CD14-positive monocyte (primary cell): ENCODE measurements at regions not wholly inside any gene's neighbourhood (a gene's known extent, or its start where the extent isn't known, plus 50 kb on each side); places are given as distances from the start of the nearest gene placed in this dataset.

Experiments
- DNase-seq, 3 donors: peaks; one replicate each; pipeline ENCODE4 v3.0.0-alpha.2; 2011 to 2022
- H2AFZ ChIP-seq: 2 replicates; pipeline ENCODE4 v1.6.0; 2012; ENCODE audit warnings: mild to moderate bottlenecking, low read depth, low read length, inconsistent platforms; ENCODE audit not compliant: insufficient read depth, poor library complexity, severe bottlenecking
- H3K27ac ChIP-seq, 2 donors: 1 replicate in 1 of 2; 2 replicates in 1 of 2; pipeline ENCODE4 v1.5.1; 2012 to 2013; ENCODE audit warnings: low read length in 2 of 2, control low read depth in 1 of 2, inconsistent platforms in 1 of 2, low read depth in 1 of 2, mild to moderate bottlenecking in 1 of 2
- H3K27me3 ChIP-seq, 2 donors: one replicate each; pipeline versions ENCODE4 v1.6.0 to v1.6.1; 2011 to 2013; ENCODE audit warnings: low read length in 2 of 2; ENCODE audit not compliant: control insufficient read depth in 2 of 2, insufficient read depth in 2 of 2
- H3K36me3 ChIP-seq, 2 donors: replicated peaks in 1 of 2; 1 replicate in 1 of 2; 2 replicates in 1 of 2; pipeline versions ENCODE4 v1.5.1 to v1.6.1; 2012 to 2013; ENCODE audit warnings: low read length in 2 of 2, control low read depth in 1 of 2, inconsistent platforms in 1 of 2, mild to moderate bottlenecking in 1 of 2; ENCODE audit not compliant: insufficient read depth in 2 of 2, control insufficient read depth in 1 of 2
- H3K4me1 ChIP-seq, 2 donors: 1 replicate in 1 of 2; 2 replicates in 1 of 2; pipeline versions ENCODE4 v1.5.1 to v1.6.1; 2012 to 2013; ENCODE audit warnings: low read length in 2 of 2, control low read depth in 1 of 2, inconsistent platforms in 1 of 2, mild to moderate bottlenecking in 1 of 2, moderate library complexity in 1 of 2; ENCODE audit not compliant: insufficient read depth in 2 of 2, control insufficient read depth in 1 of 2
- H3K4me2 ChIP-seq: replicated peaks from 2 replicates; pipeline ENCODE3; 2012; ENCODE audit warnings: low read length, moderate library complexity, mild to moderate bottlenecking; ENCODE audit not compliant: poor library complexity, severe bottlenecking; ENCODE audit errors: extremely low read depth
- H3K4me3 ChIP-seq, 3 experiments: fragments of 200-600 bp in 1 of 3; sonication (generic) in 1 of 3; replicated peaks in 1 of 3; 1 replicate in 2 of 3; 2 replicates in 1 of 3; pipeline ENCODE4 v1.5.1; 2011 to 2013; ENCODE audit warnings: low read length in 3 of 3, mild to moderate bottlenecking in 3 of 3, control low read depth in 2 of 3, low read depth in 2 of 3, inconsistent platforms in 1 of 3, moderate library complexity in 1 of 3
- H3K79me2 ChIP-seq: 2 replicates; pipeline ENCODE4 v1.6.0; 2012; ENCODE audit warnings: mild to moderate bottlenecking, control low read depth, inconsistent platforms, low read length, moderate library complexity; ENCODE audit not compliant: insufficient read depth
- H3K9ac ChIP-seq: 2 replicates; pipeline ENCODE4 v1.6.0; 2017; ENCODE audit warnings: low read length, mild to moderate bottlenecking; ENCODE audit not compliant: insufficient read depth, poor library complexity, severe bottlenecking
- H3K9me3 ChIP-seq, 2 donors: replicated peaks in 1 of 2; 1 replicate in 1 of 2; 2 replicates in 1 of 2; pipeline versions ENCODE4 v1.5.1 to v1.6.1; 2012 to 2013; ENCODE audit warnings: low read length in 2 of 2, control low read depth in 1 of 2; ENCODE audit not compliant: control insufficient read depth in 1 of 2, insufficient read depth in 1 of 2
- H4K20me1 ChIP-seq: 2 replicates; pipeline ENCODE4 v1.6.0; 2012; ENCODE audit warnings: mild to moderate bottlenecking, low read length, control low read depth, moderate library complexity; ENCODE audit not compliant: insufficient read depth
- H3K27ac Mint-ChIP-seq, 7 donors: one replicate each; pipeline ENCODE4 v1.8.0; 2020; ENCODE audit warnings: mild to moderate bottlenecking in 7 of 7, mixed read lengths in 7 of 7, moderate library complexity in 6 of 7, inconsistent platforms in 2 of 7
- H3K27me3 Mint-ChIP-seq, 3 donors: one replicate each; pipeline ENCODE4 v1.8.0; 2021 to 2022; ENCODE audit warnings: low read depth in 3 of 3, mild to moderate bottlenecking in 3 of 3, mixed read lengths in 3 of 3, moderate library complexity in 3 of 3, inconsistent platforms in 1 of 3
- H3K36me3 Mint-ChIP-seq, 2 donors: one replicate each; pipeline ENCODE4 v1.8.0; 2020; ENCODE audit warnings: mixed read lengths in 2 of 2, inconsistent platforms in 1 of 2, mild to moderate bottlenecking in 1 of 2
- H3K4me1 Mint-ChIP-seq: one replicate; pipeline ENCODE4 v1.8.0; 2020; ENCODE audit warnings: mild to moderate bottlenecking, mixed read lengths
- H3K4me3 Mint-ChIP-seq, 2 donors: one replicate each; pipeline ENCODE4 v1.8.0; 2020; ENCODE audit warnings: mild to moderate bottlenecking in 2 of 2, mixed read lengths in 2 of 2, moderate library complexity in 1 of 2
- H3K9me3 Mint-ChIP-seq, 7 donors: one replicate each; pipeline ENCODE4 v1.8.0; 2020 to 2022; ENCODE audit warnings: mixed read lengths in 7 of 7, mild to moderate bottlenecking in 6 of 7, moderate library complexity in 6 of 7, inconsistent platforms in 2 of 7
- WGBS: methylation state at CpG from one replicate; pipeline ENCODE4 v1.1.5; 2013; ENCODE audit warnings: missing lambda C conversion rate; ENCODE audit not compliant: insufficient coverage; 5-methylcytosine and 5-hydroxymethylcytosine counted together
- intact Hi-C, 2 donors: fragments of 100-400 bp; cut with micrococcal nuclease; formaldehyde crosslinking; loops; one replicate each; pipeline versions ENCODE4 v1.15.0 to v1.15.1; 2023
- TF ChIP-seq, protein P1 (sequence below): fragments of 200-600 bp; IDR thresholded peaks from one replicate; pipeline ENCODE4 v1.8.0; 2022; ENCODE audit warnings: antibody characterized with exemption, mild to moderate bottlenecking

DNA sequence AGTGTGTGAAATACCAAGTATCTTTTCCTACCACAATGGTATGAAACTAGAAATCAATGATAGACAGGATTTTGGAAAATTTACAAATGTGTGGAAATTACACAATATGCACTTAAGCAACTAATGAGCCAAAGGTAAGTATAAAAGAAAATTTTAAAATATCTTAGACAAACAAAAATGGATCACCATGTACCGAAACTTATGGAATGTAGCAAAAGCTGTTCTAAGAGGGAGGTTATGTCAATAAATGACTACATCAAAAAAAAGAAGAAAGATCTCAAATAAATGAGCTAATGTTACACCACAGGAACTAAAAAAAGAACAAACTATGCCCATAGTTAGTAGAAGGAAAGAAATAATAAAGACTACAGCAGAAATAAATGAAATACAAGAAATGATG is 1084.1 kb downstream of the TECRL start:
- Mint-ChIP-seq H3K4me3 (no peak overlapping the region), H3K9me3 (peaks cover 0 to 3% (median 0%) of the 10 kb centered on the region in 7 donors), H3K36me3 (no peaks in the 10 kb centered on the region), H3K27me3 (no peaks in the 10 kb centered on the region), H3K27ac (no peak overlapping the region), H3K4me1 (no peaks in the 10 kb centered on the region)
- no peak overlapping the region for H3K4me2 ChIP-seq
- no peak overlapping the region for H2AFZ ChIP-seq
- no peak overlapping the region for H3K4me3 ChIP-seq
- DNase-seq = no peak
- no CpG with 5 or more reads among the region's 1 CpG for whole genome bisulfite sequencing
- H3K27me3 ChIP-seq = no peaks in the 10 kb centered on the region
- H3K9me3 ChIP-seq = peaks cover 0 to 2% of the 10 kb centered on the region in 2 donors
- TF ChIP-seq, protein P1, sequence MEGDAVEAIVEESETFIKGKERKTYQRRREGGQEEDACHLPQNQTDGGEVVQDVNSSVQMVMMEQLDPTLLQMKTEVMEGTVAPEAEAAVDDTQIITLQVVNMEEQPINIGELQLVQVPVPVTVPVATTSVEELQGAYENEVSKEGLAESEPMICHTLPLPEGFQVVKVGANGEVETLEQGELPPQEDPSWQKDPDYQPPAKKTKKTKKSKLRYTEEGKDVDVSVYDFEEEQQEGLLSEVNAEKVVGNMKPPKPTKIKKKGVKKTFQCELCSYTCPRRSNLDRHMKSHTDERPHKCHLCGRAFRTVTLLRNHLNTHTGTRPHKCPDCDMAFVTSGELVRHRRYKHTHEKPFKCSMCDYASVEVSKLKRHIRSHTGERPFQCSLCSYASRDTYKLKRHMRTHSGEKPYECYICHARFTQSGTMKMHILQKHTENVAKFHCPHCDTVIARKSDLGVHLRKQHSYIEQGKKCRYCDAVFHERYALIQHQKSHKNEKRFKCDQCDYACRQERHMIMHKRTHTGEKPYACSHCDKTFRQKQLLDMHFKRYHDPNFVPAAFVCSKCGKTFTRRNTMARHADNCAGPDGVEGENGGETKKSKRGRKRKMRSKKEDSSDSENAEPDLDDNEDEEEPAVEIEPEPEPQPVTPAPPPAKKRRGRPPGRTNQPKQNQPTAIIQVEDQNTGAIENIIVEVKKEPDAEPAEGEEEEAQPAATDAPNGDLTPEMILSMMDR = no peak
- H3K27ac ChIP-seq = no peak overlapping the region
- no peaks in the 10 kb centered on the region for H3K4me1 ChIP-seq
- H3K36me3 ChIP-seq = no peaks in the 10 kb centered on the region
- H4K20me1 ChIP-seq = no peaks in the 10 kb centered on the region
- H3K9ac ChIP-seq = no peak overlapping the region
- intact Hi-C loops = no loop called here
- H3K79me2 ChIP-seq = no peaks in the 10 kb centered on the region

DNA sequence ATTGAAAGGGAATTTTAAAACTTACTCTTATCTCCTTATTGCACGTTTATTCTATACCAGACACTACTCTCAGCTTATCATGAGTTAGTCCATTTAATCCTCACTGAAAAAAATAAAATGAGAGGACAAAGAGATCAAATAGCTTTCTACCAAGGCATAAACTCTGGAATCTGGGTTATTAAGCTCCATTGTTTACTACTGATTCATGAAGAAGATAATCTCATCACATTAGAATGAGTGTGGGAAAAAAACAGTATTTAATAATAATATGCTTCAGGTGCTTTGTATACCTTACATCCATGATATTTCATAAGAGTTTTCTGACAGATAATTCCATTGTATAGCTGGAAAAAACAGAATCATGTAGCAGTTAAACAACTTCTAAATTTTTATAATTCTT is 1092.6 kb downstream of the TECRL start:
- DNase-seq = no peak
- H3K36me3 Mint-ChIP-seq = no peaks in the 10 kb centered on the region
- no CpG with 5 or more reads among the region's 1 CpG for WGBS

More for the DNA sequence above, 1092.6 kb downstream of the TECRL start:
- H3K9me3 Mint-ChIP-seq = peaks cover 0 to 2% (median 0%) of the 10 kb centered on the region in 7 donors
- H3K4me3 Mint-ChIP-seq = no peak overlapping the region
- H3K4me1 ChIP-seq = no peaks in the 10 kb centered on the region
- no peaks in the 10 kb centered on the region for H3K9me3 ChIP-seq
- H3K79me2 ChIP-seq = no peaks in the 10 kb centered on the region
- H3K4me2 ChIP-seq = no peak overlapping the region
- H2AFZ ChIP-seq = no peak overlapping the region
- no peak overlapping the region for H3K9ac ChIP-seq
- H3K27ac Mint-ChIP-seq = no peak overlapping the region
- TF ChIP-seq, protein P1 = no peak
- intact Hi-C loops = no loop called here
- no peak overlapping the region for H3K27ac ChIP-seq
- no peaks in the 10 kb centered on the region for H3K27me3 ChIP-seq
- H3K27me3 Mint-ChIP-seq = no peaks in the 10 kb centered on the region
- no peaks in the 10 kb centered on the region for H4K20me1 ChIP-seq
- no peak overlapping the region for H3K4me3 ChIP-seq
- no peaks in the 10 kb centered on the region for H3K4me1 Mint-ChIP-seq
- H3K36me3 ChIP-seq = no peaks in the 10 kb centered on the region
